HG03196 (cell line): ENCODE measurements at regions not wholly inside any gene's neighbourhood (a gene's known extent, or its start where the extent isn't known, plus 50 kb on each side); places are given as distances from the start of the nearest gene placed in this dataset.
"Not testable (repeated sequence)": the region's sequence is repeated elsewhere in the genome, so short reads cannot be mapped to it uniquely, and the experiment has no call there.

Experiments used
- ATAC-seq: cut with Tn5 transposase; IDR thresholded peaks from one replicate; pipeline ENCODE4 v1.9.1; 2021; ENCODE audit not compliant: unreplicated experiment

DNA sequence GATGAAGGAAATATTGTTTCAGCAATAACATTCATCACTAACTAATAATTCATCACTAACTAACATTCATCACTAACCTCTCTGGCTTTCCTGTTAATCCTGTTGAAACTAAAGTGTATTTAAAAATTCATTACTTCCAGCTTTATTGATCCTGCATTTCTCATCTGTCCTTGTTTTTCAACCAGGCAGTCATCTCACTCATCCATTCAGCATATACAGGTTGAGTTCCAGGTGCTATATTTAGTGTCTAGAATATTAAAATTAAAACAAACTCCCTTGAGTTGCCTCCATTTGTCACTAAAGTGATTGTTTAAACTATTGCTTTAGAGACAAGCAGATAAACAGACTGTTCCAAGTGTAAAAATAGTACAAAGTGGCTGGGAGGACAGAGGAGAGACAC lies 58.1 kb downstream of the ATXN7L3B start:
- no peak for ATAC-seq

- no peak for ATAC-seq
Measured at GRCh38 chr12:74598819-74599218, 61.2 kb downstream of the ATXN7L3B start.

- no peak for ATAC-seq
Measured at GRCh38 chr12:74599932-74600331, 62.3 kb downstream of the ATXN7L3B start.

- ATAC-seq, result not testable (repeated sequence)
Measured at GRCh38 chr12:74600817-74601216, 63.2 kb downstream of the ATXN7L3B start.

GRCh38 chr12:74602881-74603672 lies 65.4 kb downstream of the ATXN7L3B start:
- ATAC-seq, result no peak

DNA sequence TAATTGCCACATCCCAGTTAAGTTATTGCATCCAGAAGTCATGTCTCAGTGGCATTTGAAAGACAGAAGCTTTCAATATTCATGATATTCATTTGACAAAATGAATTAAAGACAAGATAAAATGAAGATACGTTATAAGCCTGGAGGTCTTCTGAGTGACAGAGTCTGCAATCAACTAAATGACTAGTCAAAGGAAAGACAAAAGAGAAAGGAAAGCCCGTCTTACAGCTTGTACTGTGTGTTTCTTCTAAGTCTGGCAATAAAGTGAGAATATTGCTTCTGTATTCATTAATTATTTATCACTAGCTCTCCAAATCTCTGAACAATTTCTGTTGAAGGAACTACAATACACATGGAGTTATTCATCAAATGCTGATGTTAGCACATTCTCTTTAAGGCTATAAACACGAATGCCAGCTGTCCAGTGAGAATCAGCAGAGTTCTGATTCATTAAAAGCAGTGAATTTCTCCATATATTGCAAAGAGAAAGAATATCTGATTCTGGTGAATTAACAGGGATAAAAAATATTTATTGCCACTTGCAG lies 70.7 kb downstream of the ATXN7L3B start:
- no peak for ATAC-seq

- ATAC-seq, result no peak
Measured at GRCh38 chr12:74610711-74611110, 73.1 kb downstream of the ATXN7L3B start.

DNA sequence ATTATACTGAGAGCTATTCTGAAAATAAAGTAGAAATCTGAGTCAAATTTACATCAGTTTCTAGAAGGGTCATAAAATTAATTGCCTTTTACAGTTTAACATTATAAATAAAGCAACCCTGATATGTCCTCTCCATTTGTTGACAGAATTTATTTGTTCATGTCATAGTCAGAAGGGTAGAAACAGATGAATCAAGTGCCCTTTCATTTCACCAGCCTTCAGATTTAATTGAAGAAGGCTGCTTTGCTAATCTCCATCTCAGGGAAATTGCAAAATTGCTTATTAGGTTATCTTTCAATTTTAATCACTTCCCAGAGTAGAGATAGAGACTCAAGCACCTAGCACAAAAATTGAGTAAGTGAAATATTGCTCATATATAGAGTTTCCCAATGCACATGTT lies 76.8 kb downstream of the ATXN7L3B start:
- no peak for ATAC-seq

DNA sequence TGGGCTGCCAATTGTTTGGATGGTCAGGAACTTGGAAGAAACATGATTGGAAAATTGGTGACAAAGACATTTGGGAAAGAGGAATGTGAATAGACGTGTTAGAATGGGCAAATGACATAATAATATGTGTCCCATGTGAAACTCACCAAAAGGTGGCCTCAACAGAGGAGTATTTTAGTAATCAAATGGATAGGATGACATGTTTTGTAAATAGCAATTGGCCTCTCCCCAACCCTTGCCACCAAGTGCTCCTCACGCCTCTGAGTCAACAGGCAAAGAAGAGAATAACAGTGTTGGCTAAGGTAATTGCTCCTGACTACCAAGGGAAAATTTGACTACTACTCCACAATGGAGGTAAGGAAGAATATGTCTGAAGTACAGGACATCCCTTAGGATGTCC lies 81.4 kb downstream of the ATXN7L3B start:
- ATAC-seq, result no peak

DNA sequence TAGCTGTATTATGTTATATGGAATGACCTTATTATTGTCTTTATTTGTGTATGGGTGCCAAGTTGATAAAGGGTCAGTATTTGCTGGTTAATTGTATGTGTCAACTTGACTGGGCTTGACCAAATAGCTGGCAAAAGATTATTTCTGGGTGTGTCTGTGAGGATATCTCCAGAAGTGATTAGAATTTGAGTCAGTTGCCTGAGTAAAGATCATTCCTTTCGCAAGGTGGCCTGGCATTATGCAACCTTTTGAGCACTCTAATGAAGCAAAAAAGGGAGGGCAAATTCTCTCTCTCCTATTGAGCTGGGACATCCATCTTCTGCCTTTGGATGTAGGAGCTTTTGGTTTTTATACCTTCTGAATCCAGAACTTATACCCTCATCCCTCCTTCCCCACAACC lies 82.2 kb downstream of the ATXN7L3B start:
- ATAC-seq, result no peak

GRCh38 chr12:74620921-74621320 lies 83.3 kb downstream of the ATXN7L3B start:
- ATAC-seq, result no peak

- ATAC-seq, result no peak
Measured at GRCh38 chr12:74624201-74624600, 86.6 kb downstream of the ATXN7L3B start.

- ATAC-seq, result no peak
Measured at GRCh38 chr12:74626397-74626796, 88.8 kb downstream of the ATXN7L3B start.

DNA sequence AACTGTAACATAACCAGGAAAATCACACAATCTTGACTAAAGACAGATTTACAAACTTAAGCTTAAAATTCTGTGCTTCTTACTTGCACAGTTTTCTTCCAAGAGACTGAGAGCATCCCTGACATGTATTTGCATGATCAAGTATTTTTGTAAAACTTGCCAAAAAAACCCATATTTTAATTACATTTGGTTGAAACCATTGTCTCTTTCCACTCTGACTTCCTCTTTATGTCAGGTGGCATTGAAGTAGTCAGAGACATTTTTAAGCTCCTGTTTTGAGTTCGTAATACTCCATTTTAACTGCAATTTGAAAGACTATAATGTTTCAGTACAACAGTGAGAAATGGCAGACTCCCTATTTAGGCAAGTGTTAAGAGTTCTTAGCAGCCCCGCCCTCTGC lies 103.6 kb downstream of the ATXN7L3B start:
- ATAC-seq, result no peak

DNA sequence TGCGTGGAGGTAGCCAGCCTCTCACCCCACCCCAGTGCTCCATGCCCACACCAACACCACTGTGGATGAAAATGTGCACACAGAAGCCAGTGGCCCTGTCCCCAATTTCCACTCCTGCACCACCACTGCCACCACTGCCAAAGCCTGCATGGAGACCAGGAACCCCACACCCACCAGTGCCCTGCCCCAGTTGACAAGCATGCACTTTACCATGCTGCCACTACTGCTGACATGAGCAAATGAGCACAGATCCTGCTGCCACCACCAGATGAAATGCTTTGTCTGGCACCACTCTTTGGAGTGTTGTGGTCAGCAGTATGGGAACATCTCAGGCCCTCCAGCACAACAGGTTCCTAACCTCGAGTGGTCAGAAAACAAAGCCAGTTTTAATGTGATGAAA lies 104.1 kb downstream of the ATXN7L3B start:
- ATAC-seq, result no peak

GRCh38 chr12:74644681-74645080 lies 107.0 kb downstream of the ATXN7L3B start:
- no peak for ATAC-seq

- no peak for ATAC-seq
Measured at GRCh38 chr12:74646831-74647230, 109.2 kb downstream of the ATXN7L3B start.

DNA sequence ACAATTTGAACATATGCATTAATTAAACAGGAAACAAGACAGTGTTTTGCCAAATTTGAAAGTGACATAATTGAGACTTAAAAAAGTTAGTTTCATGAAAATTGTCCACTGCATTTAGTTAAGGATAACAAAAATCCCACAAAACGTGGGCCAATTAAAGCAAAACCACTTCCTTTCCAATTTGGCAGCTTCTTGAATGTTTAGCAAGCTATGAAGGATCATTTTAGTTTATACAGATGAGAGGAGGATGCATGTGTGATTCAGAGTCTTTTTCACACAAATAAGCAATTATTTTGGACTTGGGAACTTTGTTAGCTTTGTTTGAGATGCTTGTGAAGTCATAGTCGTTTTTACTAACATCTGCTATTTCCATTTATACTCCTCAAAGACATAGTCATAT lies 109.6 kb downstream of the ATXN7L3B start:
- ATAC-seq, result no peak

DNA sequence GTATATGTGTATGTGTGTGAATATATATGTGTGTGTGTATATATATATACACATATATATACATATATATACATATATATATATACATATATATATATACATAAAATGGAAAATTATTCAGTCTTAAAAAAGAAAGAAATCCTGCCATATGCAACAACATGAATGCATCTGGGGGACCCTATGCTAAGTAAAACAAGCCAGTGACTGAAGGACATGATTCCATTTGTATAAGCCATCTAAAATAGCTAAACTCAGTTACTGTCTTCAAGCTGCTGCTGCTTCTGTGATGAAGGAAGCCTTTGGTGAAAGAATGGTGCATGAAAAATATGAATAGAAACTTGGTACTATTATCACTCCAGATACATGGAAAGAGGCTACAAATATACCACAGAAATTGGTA lies 118.6 kb downstream of the ATXN7L3B start:
- ATAC-seq, result no peak

GRCh38 chr12:74660442-74660841 lies 122.8 kb downstream of the ATXN7L3B start:
- no peak for ATAC-seq

- no peak for ATAC-seq
Measured at GRCh38 chr12:74663958-74664357, 126.3 kb downstream of the ATXN7L3B start.

DNA sequence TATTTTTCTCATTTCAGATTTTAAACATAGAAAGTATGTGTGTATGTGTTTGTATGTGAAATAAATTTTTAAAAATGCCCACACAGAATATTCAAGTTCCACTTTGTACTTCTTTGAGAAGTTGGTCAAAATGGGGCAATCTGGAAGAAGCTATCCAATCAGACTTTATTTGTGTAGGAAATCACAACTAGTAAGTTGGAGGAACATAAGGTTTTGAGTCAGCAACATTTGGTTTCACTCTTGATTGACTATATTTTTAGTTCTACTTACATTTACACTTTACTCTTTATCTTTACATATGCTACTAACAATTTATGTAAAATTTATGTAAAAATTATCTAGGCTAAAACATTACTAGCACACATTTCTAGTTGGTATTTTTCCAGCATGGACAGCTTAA lies 128.1 kb downstream of the ATXN7L3B start:
- no peak for ATAC-seq

GRCh38 chr12:74671421-74671820 lies 133.8 kb downstream of the ATXN7L3B start:
- ATAC-seq, result no peak
